GM18526 (cell line): ENCODE measurements at regions not wholly inside any gene's neighbourhood (a gene's known extent, or its start where the extent isn't known, plus 50 kb on each side); places are given as distances from the start of the nearest gene placed in this dataset.

ENCODE experiments used
- POLR2A ChIP-seq: IDR thresholded peaks from 3 replicates; pipeline ENCODE4 v1.6.1; 2011; ENCODE audit not compliant: insufficient read length; ENCODE audit errors: extremely low read depth

- no peak for TF ChIP-seq POLR2A
These were observed 94.0 kb downstream of the FOXL1 start for GRCh38 chr16:86672179-86672863.

DNA sequence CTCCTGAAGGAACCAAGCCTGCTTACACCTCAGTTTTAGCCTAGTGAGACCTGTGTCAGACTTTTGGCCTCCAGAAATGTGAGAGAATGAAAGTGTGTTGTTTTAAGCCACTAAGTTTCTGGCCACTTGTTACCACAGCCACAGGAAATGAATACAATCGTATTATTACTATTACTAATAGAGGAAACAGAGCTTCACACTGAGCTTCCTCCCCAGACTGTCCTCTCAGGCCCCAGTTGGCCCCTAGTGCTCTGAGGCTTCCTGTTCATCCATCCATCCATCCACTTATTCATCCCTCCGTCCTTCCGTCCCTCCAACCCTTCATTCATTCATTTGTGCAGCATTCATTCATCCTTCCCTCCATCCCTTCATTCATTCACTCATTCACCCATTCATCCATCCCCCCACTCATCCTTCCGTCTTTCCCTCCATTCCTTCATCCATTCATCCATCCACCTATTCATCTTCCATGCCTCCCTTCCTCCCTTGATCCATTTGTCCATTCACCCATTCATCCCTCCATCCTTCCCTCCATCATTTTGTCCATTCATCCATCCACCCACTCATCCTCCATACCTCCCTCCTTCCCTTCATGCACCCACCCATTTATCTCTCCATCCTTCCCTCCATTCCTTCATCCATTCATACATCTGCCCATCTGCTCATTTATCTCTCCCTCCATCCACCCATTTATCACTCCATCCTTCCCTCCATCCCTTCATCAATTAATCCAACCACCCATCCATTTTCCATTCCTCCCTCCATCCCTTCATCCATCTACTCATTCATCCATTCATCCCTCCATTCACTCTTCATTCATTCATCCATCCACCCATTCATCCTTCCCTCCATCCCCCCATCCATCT, 95.0 kb downstream of the FOXL1 start:
- no peak for TF ChIP-seq POLR2A

DNA sequence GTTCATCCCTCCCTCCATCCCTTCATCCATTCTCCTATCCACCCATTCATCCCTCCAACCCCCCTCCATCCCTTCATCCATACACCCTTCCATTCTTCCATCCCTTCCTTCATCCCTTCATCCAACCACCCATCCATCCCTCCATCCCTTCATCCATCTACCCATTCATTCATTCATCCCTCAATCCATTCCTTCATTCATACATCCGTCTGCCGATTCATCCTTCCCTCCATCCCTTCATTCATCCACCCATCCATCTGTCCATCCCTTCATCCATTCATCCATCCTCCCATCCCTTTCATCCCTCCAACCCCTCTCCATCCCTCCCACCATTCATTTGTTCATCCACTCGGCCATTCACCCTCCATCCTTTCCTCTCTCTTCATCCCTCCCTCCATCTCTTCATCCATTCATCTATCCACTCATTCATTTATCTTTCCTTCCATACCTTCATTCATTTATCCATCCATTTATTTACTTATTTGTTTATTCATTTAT, 95.7 kb downstream of the FOXL1 start:
- no peak for TF ChIP-seq POLR2A

GRCh38 chr16:86676254-86676670, 97.9 kb downstream of the FOXL1 start:
- TF ChIP-seq POLR2A: no peak

- TF ChIP-seq POLR2A: no peak
These were observed 101.1 kb downstream of the FOXL1 start for GRCh38 chr16:86679490-86679889.

DNA sequence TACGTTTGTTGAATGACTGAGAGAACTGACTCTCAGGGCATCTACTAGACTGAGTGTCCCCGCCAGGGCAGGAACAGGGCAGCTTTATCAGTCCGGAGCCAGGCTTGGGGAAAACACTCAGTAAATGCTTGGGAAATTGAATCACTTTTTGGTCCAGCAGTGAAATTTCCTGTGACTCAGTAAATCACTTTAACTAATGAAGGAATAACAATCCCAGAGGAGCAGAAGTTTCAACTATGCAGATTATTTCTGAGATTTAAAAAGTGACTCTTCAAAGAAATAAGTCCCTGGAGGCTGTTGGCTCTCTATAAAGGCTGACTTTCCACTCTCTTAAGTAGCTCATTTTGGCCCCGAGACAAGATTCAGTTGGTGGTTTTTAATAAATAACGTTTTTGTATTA, 101.8 kb downstream of the FOXL1 start:
- no peak for TF ChIP-seq POLR2A

DNA sequence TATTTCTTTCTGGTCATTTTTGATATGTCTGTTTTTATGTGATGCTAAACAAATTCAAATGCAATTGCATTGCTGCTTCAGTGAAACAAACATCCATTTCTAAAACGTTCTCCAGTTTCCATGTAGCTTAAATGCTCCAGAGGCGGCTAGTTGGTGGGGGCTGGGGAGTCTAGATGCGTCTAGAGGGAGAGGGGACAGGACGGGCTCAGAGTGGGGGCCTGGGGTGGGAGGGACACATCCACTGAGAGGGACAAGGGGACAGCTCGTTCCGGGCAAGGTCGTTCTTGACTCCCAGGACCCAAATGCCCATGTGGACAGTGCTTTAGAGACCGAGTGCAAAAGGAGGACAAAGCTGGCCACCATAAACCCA, 102.3 kb downstream of the FOXL1 start:
- no peak for TF ChIP-seq POLR2A

GRCh38 chr16:86681031-86681756, 102.8 kb downstream of the FOXL1 start:
- TF ChIP-seq POLR2A: no peak

GRCh38 chr16:86681757-86682106, 103.4 kb downstream of the FOXL1 start:
- TF ChIP-seq POLR2A: no peak

GRCh38 chr16:86682219-86682904, 104.0 kb downstream of the FOXL1 start:
- no peak for TF ChIP-seq POLR2A

DNA sequence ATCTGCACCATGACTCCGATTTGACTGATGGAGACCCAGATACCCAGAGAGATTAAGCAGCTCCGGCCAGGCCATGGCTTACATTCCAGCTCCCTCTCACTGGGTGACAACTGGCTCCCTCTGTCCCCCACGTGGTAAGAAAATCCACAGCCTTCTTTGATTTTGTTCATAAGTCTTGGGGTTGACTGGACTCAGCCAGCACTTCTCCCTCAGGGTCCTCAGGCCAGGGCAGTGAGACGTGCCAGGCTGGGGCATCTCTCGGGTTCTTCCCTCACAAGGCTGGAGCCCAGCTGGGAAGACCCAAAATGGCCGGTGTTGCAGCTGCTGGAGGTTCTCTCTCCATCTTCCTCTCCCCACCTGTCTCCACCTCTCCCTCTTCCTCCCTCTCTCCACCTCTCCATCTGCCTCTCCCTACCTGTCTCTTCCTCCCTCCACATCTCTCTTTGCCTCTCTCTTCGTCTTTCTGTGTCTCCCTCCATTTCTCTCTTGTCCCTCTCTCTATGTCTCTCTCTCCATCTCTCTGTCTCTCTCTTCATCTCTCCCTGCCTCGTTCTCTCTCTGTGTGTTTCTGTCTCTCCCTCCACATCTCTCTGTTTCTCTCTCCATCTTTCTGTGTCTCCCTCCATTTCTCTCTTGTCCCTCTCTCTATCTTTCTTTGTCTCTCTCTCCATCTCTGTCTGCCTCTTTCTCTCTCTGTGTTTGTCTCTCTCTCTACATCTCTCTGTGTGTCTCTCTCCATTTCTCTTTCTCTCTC, 105.3 kb downstream of the FOXL1 start:
- TF ChIP-seq POLR2A: no peak

- no peak for TF ChIP-seq POLR2A
These were observed 106.7 kb downstream of the FOXL1 start for GRCh38 chr16:86685076-86685475.

GRCh38 chr16:86690970-86691369, 112.6 kb downstream of the FOXL1 start:
- TF ChIP-seq POLR2A: no peak

DNA sequence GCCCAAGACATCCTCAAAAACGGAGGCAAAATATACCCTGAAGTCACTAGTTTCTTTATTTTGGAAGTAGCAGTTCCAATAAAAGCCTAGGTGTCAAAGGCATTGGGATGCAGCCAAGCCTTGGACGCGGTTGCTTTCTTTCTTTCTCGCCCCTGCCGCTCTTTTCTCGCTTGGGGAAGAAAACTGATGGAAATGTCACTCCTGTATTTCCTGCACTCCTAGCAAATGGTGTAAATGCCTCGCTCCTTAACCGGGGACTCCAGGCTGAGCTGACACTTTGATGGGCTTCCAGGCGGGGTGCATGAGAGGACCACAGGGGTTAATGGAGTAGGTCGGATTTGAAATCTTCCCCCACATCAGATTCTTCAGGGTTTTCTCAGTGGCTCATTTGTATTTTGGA, 114.1 kb downstream of the FOXL1 start:
- TF ChIP-seq POLR2A: no peak
